Upper lobe of left lung (tissue), 6 donors: ENCODE measurements at regions not wholly inside any gene's neighbourhood (a gene's known extent, or its start where the extent isn't known, plus 50 kb on each side); places are given as distances from the start of the nearest gene placed in this dataset.

Experiments used
- ATAC-seq, 2 donors: fragments of 200-7000 bp; cut with Tn5 transposase; one replicate each; pipeline ENCODE4 v1.9.1; 2022; ENCODE audit warnings: mild to moderate bottlenecking in 2 of 2, moderate library complexity in 2 of 2; ENCODE audit not compliant: low FRiP score in 2 of 2
- DNase-seq, 2 donors: peaks; one replicate each; pipeline ENCODE4 v3.0.0-alpha.2; 2019 to 2020
- H3K27ac ChIP-seq, 4 donors: fragments of 200-600 bp; sonication (generic); one replicate each; pipeline ENCODE4 v1.5.1; 2016 to 2019
- H3K27me3 ChIP-seq, 4 donors: fragments of 200-600 bp; sonication (generic); one replicate each; pipeline ENCODE4 v1.5.1; 2017 to 2019
- H3K36me3 ChIP-seq, 4 donors: fragments of 200-600 bp; sonication (generic); one replicate each; pipeline ENCODE4 v1.5.1; 2016 to 2019
- H3K4me1 ChIP-seq, 4 donors: fragments of 200-600 bp; sonication (generic); one replicate each; pipeline ENCODE4 v1.5.1; 2018 to 2019
- H3K4me3 ChIP-seq, 4 donors: fragments of 200-600 bp; sonication (generic); one replicate each; pipeline ENCODE4 v1.5.1; 2017 to 2019; ENCODE audit warnings: mild to moderate bottlenecking in 2 of 4, moderate library complexity in 1 of 4
- H3K9me3 ChIP-seq, 4 donors: fragments of 200-600 bp; sonication (generic); one replicate each; pipeline ENCODE4 v1.5.1; 2018 to 2019
- CTCF ChIP-seq, 6 experiments: fragments of 450-650 bp in 4 of 6; fragments of 200-600 bp in 2 of 6; sonication (generic) in 2 of 6; IDR thresholded peaks; one replicate each; pipeline ENCODE4 v1.5.1; 2016 to 2019; ENCODE audit warnings: antibody characterized with exemption in 6 of 6
- EP300 ChIP-seq, 4 donors: sonication (generic); formaldehyde crosslinking; IDR thresholded peaks; one replicate each; pipeline ENCODE4 v1.5.1; 2017; ENCODE audit warnings: antibody characterized with exemption in 4 of 4, control low read depth in 2 of 4
- POLR2A ChIP-seq, 4 donors: fragments of 450-650 bp; IDR thresholded peaks; one replicate each; pipeline ENCODE4 v1.5.1; 2016 to 2017; ENCODE audit warnings: antibody characterized with exemption in 4 of 4, mild to moderate bottlenecking in 2 of 4
- POLR2AphosphoS5 ChIP-seq, 2 donors: sonication (generic); formaldehyde crosslinking; IDR thresholded peaks; one replicate each; pipeline ENCODE4 v1.5.1; 2017; ENCODE audit warnings: antibody characterized with exemption in 2 of 2
- WGBS, 2 donors: methylation state at CpG; one replicate each; pipeline ENCODE4 v1.1.5; 2017 to 2018; 5-methylcytosine and 5-hydroxymethylcytosine counted together
- small RNA-seq, 4 donors: library from RNA; depleted of rRNA; stranded (forward); fragments of <200 nt; gene quantifications; one replicate each; pipeline ENCODE3, GENCODE V24; 2016
- donor health status: DM: no; HTN: no; CAD: no; lungs with moderate emphysema.
- donor health status: DM: no; HTN: yes; CAD: no; lungs with severe emphysema.

GRCh38 chr15:70149667-70150404, 52.1 kb upstream of the TLE3 start:
- TF ChIP-seq EP300 (IDR thresholded peaks at IDR 0.05) (no peak), POLR2A (IDR thresholded peaks at IDR 0.05) (no peak), POLR2AphosphoS5 (IDR thresholded peaks at IDR 0.05) (no peak), CTCF (IDR thresholded peaks at IDR 0.05) (no peak)
- ATAC-seq: no peak
- WGBS, 2 donors: 79 to 82% methylated on average over 4 of the region's 4 CpGs
- Histone ChIP-seq H3K27me3 (no peaks in the 10 kb centered on the region), H3K4me3 (no peak overlapping the region), H3K36me3 (no peaks in the 10 kb centered on the region), H3K27ac (no peak overlapping the region), H3K4me1 (peaks cover 10 to 20% (median 12%) of the 10 kb centered on the region in 4 donors), H3K9me3 (no peaks in the 10 kb centered on the region)
- DNase-seq: no peak

- 75 to 100% methylated on average over 1 to 4 of the region's 4 CpGs for WGBS, 2 donors
- DNase-seq (no peak), ATAC-seq (no peak)
- no peak for TF ChIP-seq POLR2AphosphoS5 (IDR thresholded peaks at IDR 0.05)
- TF ChIP-seq POLR2A (IDR thresholded peaks at IDR 0.05): no peak
- TF ChIP-seq CTCF (IDR thresholded peaks at IDR 0.05): no peak
- TF ChIP-seq EP300 (IDR thresholded peaks at IDR 0.05): no peak
- Histone ChIP-seq H3K36me3 (no peaks in the 10 kb centered on the region), H3K27me3 (no peaks in the 10 kb centered on the region), H3K27ac (no peak overlapping the region), H3K9me3 (no peaks in the 10 kb centered on the region), H3K4me3 (no peak overlapping the region), H3K4me1 (peaks cover 3 to 16% (median 5%) of the 10 kb centered on the region in 4 donors)
These were observed 50.1 kb upstream of the TLE3 start for GRCh38 chr15:70147778-70148177.

Small RNA genes lying in the stretch of these regions (small RNA-seq; reads per million reads assigned to genes)
- 0 reads per million in 4 donors for gene RNU6-745P
